IPS-NIHi7 (cell line): ENCODE measurements at regions not wholly inside any gene's neighbourhood (a gene's known extent, or its start where the extent isn't known, plus 50 kb on each side); places are given as distances from the start of the nearest gene placed in this dataset.

Experiments used
- DNase-seq: peaks from one replicate; pipeline ENCODE4 v3.0.0; 2012; ENCODE audit warnings: mixed read lengths; ENCODE audit errors: extremely low spot score

DNA sequence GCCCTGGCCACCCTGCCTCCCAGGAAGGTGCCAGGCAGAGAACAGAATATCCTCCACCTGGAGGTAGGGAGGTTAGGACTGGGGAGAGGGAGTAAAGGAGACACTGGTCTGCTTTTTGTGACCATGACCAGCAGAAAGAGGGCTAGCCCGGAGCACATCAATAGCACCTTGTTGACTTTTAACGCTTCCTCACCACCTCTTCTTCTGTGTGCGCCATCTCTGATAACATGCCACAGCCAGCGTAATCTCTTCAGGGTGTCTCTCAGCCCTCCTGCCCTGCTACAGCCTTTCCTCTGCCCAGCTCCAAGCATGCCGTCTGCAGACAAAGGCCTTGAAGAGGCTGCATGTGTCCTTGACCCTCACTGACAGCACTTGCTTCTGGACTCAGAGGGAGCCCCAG, 50.9 kb upstream of the GJA5 start:
- no peak for DNase-seq

GRCh38 chr1:147811751-147812150, 51.3 kb upstream of the GJA5 start:
- DNase-seq, result no peak

DNA sequence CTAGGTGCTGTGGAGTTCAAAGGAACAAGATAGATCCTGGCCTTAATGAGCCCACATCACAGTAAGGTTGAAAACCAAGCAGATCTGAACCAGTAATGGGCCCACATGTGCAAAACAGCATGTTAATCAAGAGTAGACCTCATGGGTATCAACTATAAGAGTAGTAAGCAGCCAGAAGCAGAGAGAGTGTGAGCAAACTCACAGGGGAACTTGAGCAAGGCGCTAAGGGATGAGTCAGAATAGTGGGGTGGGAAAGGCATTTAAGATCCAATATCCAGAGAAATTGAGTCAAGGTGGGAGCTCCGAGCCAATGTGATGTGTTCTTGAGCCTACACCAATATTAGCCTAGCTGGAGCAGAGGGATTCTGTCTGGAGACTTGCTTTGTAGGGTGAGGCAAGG, 52.4 kb upstream of the GJA5 start:
- DNase-seq, result no peak

GRCh38 chr1:147815503-147815902, 55.1 kb upstream of the GJA5 start:
- no peak for DNase-seq

GRCh38 chr1:147820761-147821297, 60.4 kb upstream of the GJA5 start:
- DNase-seq, result no peak

DNA sequence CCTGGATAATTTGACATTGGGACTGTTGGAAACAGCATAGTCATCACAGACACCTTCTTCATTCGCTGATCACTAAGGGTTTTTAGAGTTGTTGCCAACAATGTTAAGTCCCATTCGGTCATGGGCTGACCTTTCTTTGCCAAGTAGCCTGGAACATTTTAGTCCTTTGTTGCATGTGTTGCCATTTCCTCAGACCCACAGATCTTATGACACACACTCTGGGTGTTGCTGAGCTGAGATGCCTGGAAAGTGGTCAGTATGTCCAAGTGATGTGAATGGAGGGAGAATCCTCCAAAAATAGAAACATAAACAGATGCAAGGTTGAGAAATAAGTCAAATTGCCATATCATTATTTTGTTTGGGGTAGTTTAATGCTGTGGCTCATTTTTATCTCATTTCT, 61.5 kb upstream of the GJA5 start:
- no peak for DNase-seq

DNA sequence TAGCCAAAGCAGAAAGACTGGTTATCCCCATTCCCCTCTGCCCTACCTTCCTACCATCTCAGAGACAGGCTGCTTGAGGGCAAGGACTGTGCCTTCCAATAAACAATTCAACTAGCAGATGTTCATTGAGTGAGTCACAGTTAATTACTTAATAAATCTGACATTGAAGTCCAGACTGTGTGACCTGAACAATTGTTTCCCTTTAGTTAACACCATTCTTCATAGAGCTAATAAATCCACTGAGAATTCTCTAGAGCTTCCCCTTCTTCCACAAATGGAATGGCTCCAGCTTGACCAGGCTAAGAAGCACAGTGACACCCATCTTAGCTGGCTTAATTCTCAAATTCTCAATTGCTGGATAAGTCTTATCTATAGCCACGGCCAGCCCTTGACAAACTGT, 61.9 kb upstream of the GJA5 start:
- no peak for DNase-seq

- no peak for DNase-seq
Observed at GRCh38 chr1:147824001-147824400, 63.6 kb upstream of the GJA5 start.

GRCh38 chr1:147824798-147825197, 64.4 kb upstream of the GJA5 start:
- no peak for DNase-seq

DNA sequence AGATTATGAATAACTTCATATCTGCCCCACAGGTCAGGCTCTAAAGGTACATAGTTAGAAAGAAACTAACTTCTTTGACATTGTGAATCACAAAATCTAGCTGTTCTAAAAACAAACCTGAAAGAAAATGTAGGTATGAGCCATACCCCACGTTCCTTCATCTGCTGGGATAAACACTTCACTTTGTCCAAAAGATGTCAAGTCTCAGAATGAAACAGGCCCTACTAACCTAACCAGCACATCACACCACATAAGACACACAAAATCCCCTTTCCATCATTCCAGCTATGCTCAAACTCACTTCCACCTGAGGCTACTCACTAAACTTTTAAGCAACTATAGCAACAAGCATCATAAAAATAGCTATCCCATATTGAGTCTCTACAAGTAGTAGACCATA, 65.2 kb upstream of the GJA5 start:
- DNase-seq, result no peak

GRCh38 chr1:147826259-147826658, 65.9 kb upstream of the GJA5 start:
- DNase-seq, result no peak

GRCh38 chr1:147833231-147833860, 69.2 kb upstream of the GJA8 start:
- DNase-seq, result no peak

DNA sequence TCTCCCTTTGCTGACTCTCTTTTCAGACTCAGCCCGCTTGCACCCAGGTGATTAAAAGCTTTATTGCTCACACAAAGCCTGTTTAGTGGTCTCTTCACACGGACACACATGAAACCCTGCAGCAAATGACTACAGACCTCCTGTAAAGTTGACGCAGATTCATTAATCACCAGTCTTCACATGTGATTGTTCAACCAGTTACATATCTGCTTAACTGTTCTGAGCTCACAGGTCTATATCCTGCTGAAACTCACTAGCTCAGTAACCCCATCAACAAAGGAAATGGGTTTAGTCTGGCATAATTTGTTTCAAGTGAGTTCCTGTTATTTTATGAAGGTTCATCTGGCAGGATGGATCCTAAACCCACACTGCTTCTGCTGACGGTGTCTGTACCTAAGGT, 68.4 kb upstream of the GJA8 start:
- DNase-seq, result no peak

- DNase-seq, result no peak
Observed at GRCh38 chr1:147834810-147835209, 67.8 kb upstream of the GJA8 start.

DNA sequence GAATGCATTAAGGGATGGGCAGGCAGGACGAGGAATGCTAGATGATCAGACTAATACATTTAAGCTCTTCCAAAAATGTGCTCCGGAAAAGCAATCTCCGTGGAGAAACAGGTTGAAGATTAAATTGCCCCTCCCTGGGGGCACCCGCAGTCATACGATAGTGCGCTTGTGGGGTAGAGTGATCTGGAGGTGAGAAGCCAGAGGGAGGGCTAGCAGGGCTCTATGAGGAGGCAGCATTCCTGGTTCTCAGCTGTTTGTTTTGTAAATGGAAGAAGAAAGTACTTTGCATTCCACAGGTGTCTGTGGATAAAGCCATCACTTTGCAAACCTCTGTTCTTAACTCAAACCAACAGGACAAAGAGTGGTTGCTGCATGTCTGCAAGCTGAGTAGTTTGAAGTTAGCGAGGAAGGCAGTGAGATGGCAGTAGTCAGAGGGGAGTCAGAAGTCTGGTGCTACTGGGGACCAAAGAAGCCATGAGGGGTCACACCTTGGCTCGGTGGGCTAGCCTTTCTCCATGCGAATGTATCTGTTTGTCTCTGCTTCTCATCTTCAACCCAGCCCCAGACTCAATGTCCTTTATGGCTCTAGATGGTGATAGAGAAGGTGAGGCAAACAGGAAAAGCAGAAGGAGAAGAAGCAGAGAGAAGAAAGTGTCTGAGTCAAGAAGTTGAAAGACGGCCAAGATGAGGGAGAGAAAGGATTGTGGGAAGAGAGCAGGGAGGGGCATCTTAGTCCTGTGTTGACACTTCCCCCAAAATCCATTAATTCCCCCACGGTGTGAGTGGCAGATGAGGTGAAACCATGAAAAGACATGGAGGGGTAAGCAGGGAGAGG, 65.2 kb upstream of the GJA8 start:
- peak; percentile 68 for DNase-seq

GRCh38 chr1:147837964-147838292, 64.7 kb upstream of the GJA8 start:
- DNase-seq, result no peak

DNA sequence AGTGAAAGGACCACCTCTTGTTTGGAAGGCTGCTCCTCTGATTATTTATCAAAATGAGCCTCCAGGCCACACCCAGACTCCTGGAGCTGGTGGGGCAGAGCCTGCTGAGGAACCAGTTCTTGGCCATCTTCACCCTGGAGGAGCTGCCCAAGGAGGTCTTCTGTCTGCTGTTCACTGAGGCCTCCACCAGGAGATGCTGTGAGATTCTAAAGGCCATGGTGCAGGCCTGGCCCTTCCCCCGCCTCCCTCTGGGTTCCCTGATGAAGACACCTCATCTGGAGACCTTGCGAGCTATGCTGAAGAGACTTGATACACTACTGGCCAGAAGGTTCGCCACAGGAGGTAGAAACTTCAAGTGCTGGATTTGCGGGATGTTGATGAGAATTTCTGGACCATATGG, 61.7 kb upstream of the GJA8 start:
- DNase-seq, result peak; percentile 35

DNA sequence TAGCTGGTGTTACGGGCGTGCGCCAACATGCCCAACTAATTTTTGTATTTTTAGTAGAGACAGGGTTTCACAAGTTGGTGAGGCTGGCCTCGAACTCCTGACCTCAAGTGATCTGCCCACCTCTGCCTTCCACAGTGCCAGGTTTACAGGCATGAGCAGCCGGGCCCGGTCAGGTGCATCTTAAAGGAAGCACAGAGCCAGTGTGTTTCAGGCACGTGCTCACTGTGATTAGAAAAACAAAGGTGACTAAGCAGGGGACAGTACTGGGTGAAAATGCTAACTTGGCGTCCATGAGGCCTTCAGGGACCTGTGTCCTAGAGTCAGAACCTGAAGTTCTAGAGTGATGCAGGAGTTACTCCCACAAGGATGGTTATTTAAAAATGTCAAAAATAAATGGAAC, 60.0 kb upstream of the GJA8 start:
- no peak for DNase-seq

DNA sequence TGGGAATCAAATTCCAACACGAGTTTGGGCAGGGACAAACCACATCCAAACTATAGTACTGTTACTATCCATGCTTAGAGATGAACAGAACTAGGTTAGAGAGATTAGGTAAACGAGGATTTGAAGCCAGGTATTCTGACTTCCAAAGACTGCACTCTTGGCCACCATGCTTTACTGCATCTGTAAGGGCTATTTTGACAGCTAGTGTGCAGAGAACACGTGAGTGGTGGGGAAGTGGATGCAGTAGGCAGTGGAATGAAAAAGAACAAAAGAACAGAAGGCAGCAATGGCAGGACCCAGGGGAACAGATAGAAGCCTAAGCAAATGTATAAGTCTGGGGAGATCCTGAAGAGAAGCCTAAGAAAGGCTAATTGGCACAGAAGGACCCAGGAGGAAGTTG, 59.1 kb upstream of the GJA8 start:
- DNase-seq, result no peak

DNA sequence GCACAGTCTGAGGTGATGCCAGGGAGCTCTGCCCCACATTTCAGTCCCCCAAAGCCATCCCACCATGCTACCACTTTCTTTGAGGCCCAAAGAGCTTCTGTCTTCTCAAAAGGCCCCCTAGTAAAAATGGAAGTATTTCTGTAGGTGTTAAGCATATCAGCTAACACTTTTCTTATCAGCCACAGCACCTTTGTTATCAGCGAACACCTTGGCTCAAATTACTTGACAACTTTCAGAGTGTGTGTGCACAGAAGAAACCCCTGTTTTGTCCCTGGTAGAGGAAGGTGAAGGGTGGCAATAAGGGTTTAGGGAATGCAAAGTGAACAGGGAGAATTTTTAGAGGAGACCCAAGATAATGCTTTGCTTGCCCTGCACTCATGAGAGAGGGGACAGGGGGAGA, 54.8 kb upstream of the GJA8 start:
- DNase-seq, result no peak

GRCh38 chr1:147849098-147849895, 53.3 kb upstream of the GJA8 start:
- DNase-seq, result no peak

DNA sequence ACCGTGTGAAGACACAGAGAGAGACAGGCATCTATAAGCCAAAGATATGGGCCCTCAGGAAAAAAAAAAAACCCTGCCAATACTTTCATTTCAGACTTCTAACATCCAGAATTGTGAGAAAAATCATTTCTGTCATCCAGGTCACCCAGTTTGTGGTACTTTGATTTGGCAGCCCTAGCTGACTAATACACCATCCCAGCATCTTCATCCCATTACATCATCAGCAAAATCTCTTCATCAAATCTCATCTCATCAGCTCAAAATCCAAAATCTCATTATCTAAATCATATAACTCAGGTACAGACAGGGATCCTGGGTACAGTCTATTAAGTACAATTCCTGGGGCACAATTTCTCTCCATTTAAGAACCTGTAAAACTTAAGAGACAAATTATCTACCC, 51.9 kb upstream of the GJA8 start:
- DNase-seq, result no peak

DNA sequence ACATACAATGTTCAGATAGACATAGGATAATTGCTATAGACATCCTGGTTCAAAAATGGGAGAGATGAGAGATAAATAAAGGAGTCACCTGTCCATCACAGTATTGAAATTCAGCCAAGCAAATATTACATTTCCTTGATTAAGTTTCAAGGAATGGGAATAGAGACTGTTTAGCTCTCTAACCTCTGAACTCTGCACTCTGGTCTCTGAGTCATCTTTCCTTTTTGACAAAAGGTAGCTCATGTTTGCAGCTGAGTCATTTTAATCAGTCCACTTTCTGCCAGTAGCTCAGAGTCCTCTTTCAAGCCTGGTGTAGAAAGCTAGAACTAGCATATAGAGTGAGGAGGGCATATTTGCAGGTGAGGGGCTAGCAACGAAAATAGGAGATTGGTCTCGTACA, 51.4 kb upstream of the GJA8 start:
- no peak for DNase-seq
